HCT116 (cell line): ENCODE measurements at regions not wholly inside any gene's neighbourhood (a gene's known extent, or its start where the extent isn't known, plus 50 kb on each side); places are given as distances from the start of the nearest gene placed in this dataset.

ENCODE experiments used
- CTCF ChIP-seq, 3 experiments: fragments of 200-600 bp in 1 of 3; sonication (generic) in 1 of 3; IDR thresholded peaks in 2 of 3; conservative IDR thresholded peaks in 1 of 3; 2 replicates each; pipeline ENCODE4 v1.5.1; 2012 to 2017; ENCODE audit warnings: low read depth in 2 of 3, low read length in 2 of 3, antibody characterized with exemption in 1 of 3, borderline replicate concordance in 1 of 3, control low read depth in 1 of 3, mild to moderate bottlenecking in 1 of 3, mixed read lengths in 1 of 3, mixed run types in 1 of 3, moderate library complexity in 1 of 3; ENCODE audit not compliant: insufficient read depth in 1 of 3
- EGR1 ChIP-seq: IDR thresholded peaks from 2 replicates; pipeline ENCODE4 v1.6.1; 2012; ENCODE audit warnings: low read depth
- ELF1 ChIP-seq: IDR thresholded peaks from 2 replicates; pipeline ENCODE4 v1.6.1; 2012; ENCODE audit warnings: low read depth, borderline replicate concordance
- EZH2 ChIP-seq: fragments of 200-600 bp; sonication (generic); IDR thresholded peaks from 2 replicates; pipeline ENCODE4 v1.6.1; 2017; ENCODE audit warnings: antibody characterized with exemption, mixed run types
- FOSL1 ChIP-seq: IDR thresholded peaks from 2 replicates; pipeline ENCODE4 v1.6.1; 2012; ENCODE audit warnings: low read depth
- MAX ChIP-seq: IDR thresholded peaks from 2 replicates; pipeline ENCODE4 v1.6.1; 2012
- POLR2A ChIP-seq: IDR thresholded peaks from 2 replicates; pipeline ENCODE4 v1.7.0; 2011; ENCODE audit warnings: borderline replicate concordance; ENCODE audit not compliant: insufficient read depth, insufficient read length; ENCODE audit errors: extremely low read depth
- RAD21 ChIP-seq: IDR thresholded peaks from 2 replicates; pipeline ENCODE4 v1.6.1; 2012; ENCODE audit warnings: low read depth, mild to moderate bottlenecking
- SIN3A ChIP-seq: IDR thresholded peaks from 2 replicates; pipeline ENCODE4 v1.6.1; 2012; ENCODE audit warnings: low read depth
- SRF ChIP-seq: IDR thresholded peaks from 2 replicates; pipeline ENCODE4 v1.6.1; 2012; ENCODE audit warnings: low read depth
- TCF7L2 ChIP-seq: IDR thresholded peaks from 2 replicates; pipeline ENCODE4 v1.7.0; 2011; ENCODE audit warnings: borderline replicate concordance, inconsistent platforms; ENCODE audit not compliant: insufficient read depth, insufficient read length; ENCODE audit errors: extremely low read depth
- YY1 ChIP-seq: IDR thresholded peaks from 2 replicates; pipeline ENCODE4 v1.6.1; 2011; ENCODE audit warnings: low read length, low read depth, moderate library complexity, mild to moderate bottlenecking; ENCODE audit not compliant: insufficient replicate concordance; ENCODE audit errors: extremely low read depth
- ZBTB33 ChIP-seq: IDR thresholded peaks from 2 replicates; pipeline ENCODE4 v1.6.1; 2011; ENCODE audit warnings: mild to moderate bottlenecking, low read length, moderate library complexity; ENCODE audit not compliant: insufficient replicate concordance; ENCODE audit errors: extremely low read depth
- ZFX ChIP-seq: fragments of 450-650 bp; IDR thresholded peaks from 2 replicates; pipeline ENCODE4 v1.6.1; 2017

GRCh38 chr9:79028101-79028500, 543.7 kb upstream of the TLE4 start:
- no peak for TF ChIP-seq EGR1
- TF ChIP-seq SRF = no peak
- TF ChIP-seq CTCF (IDR thresholded peaks at IDR 0.05 in 2 of 3, conservative IDR thresholded peaks at IDR 0.05 in 1 of 3; ENCODE audit: borderline replicate concordance in 1 of 3, insufficient read depth in 1 of 3, low read depth in 2 of 3, low read length in 2 of 3) = no peak
- no peak for TF ChIP-seq POLR2A
- no peak for TF ChIP-seq RAD21
- no peak for TF ChIP-seq TCF7L2
- no peak for TF ChIP-seq SIN3A
- no peak for TF ChIP-seq EZH2
- TF ChIP-seq YY1 = no peak
- TF ChIP-seq MAX = no peak
- TF ChIP-seq ZFX = no peak
- TF ChIP-seq FOSL1 = no peak
- no peak for TF ChIP-seq ZBTB33
- no peak for TF ChIP-seq ELF1
